HepG2 (cell line): ENCODE measurements at regions not wholly inside any gene's neighbourhood (a gene's known extent, or its start where the extent isn't known, plus 50 kb on each side); places are given as distances from the start of the nearest gene placed in this dataset.

ENCODE experiments used
- ATAC-seq: fragments of 200-7000 bp; cut with Tn5 transposase; 3 replicates; pipeline ENCODE4 v1.9.1; 2020; ENCODE audit warnings: mild to moderate bottlenecking, moderate library complexity
- BruUV-seq: library from RNA; stranded (reverse); fragments of 400-500 nt; replicated peaks from 2 replicates; lab custom pipeline; 2021; lab: Mats Ljungman, UMichigan
- CTCF ChIA-PET: fragments of 300-600 bp; formaldehyde crosslinking; extraction: SDS; loops from one replicate; lab custom pipeline; 2021; ENCODE audit warnings: low total read pairs, inconsistent platforms, low intra/inter-chr PET ratio; lab: Yijun Ruan, JAX
- POLR2A ChIA-PET: fragments of 350-600 bp; sonication (Branson Sonifier 250); formaldehyde crosslinking; loops from one replicate; lab custom pipeline; 2020; ENCODE audit warnings: antibody characterized with exemption, inconsistent platforms; lab: Yijun Ruan, JAX
- DNase-seq: peaks from one replicate; pipeline ENCODE4 v3.0.0-alpha.2; 2015; ENCODE audit warnings: low spot score
- FAIRE-seq: peaks from 3 replicates; lab custom pipeline; 2011; peaks lifted over from hg19 to GRCh38; lab: Jason Lieb, UNC
- H2AFZ ChIP-seq: one replicate; pipeline ENCODE4 v1.6.1; 2011; ENCODE audit warnings: low read length, inconsistent platforms
- H3K27ac ChIP-seq: fragments of 300-600 bp; 3 replicates; pipeline ENCODE4 v1.8.0; 2011; ENCODE audit warnings: mixed run types, mild to moderate bottlenecking, mixed read lengths, low read length, inconsistent platforms; ENCODE audit not compliant: insufficient read depth; ENCODE audit errors: extremely low read length
- H3K27me3 ChIP-seq, 2 experiments: fragments of 200-600 bp in 1 of 2; 2 replicates in 1 of 2; 3 replicates in 1 of 2; pipeline versions ENCODE4 v1.6.0 to v1.8.0; 2011; ENCODE audit warnings: low read length in 2 of 2, mild to moderate bottlenecking in 2 of 2, moderate library complexity in 2 of 2, inconsistent platforms in 1 of 2; ENCODE audit not compliant: insufficient read depth in 2 of 2, control insufficient read depth in 1 of 2
- H3K36me3 ChIP-seq, 2 experiments: fragments of 200-600 bp in 1 of 2; replicated peaks in 1 of 2; 2 replicates in 1 of 2; 3 replicates in 1 of 2; pipeline versions ENCODE4 v1.5.1 to v1.8.0; 2011; ENCODE audit warnings: low read length in 2 of 2, inconsistent platforms in 1 of 2; ENCODE audit not compliant: insufficient read depth in 2 of 2, control insufficient read depth in 1 of 2
- H3K4me1 ChIP-seq: 2 replicates; pipeline ENCODE4 v1.5.1; 2012; ENCODE audit warnings: low read length, inconsistent platforms; ENCODE audit not compliant: insufficient read depth
- H3K4me2 ChIP-seq: 2 replicates; pipeline ENCODE4 v1.6.0; 2011; ENCODE audit warnings: low read depth, low read length, inconsistent platforms
- H3K4me3 ChIP-seq, 3 experiments: fragments of 200-600 bp in 1 of 3; sonication (generic), shearing (Covaris generic) in 1 of 3; replicated peaks in 1 of 3; 2 replicates each; pipeline ENCODE4 v1.5.1; 2011 to 2016; ENCODE audit warnings: low read length in 3 of 3, inconsistent platforms in 2 of 3, low read depth in 2 of 3, mild to moderate bottlenecking in 2 of 3, control low read depth in 1 of 3, mixed read lengths in 1 of 3; ENCODE audit not compliant: insufficient read depth in 1 of 3
- H3K79me2 ChIP-seq: one replicate; pipeline ENCODE4 v1.6.1; 2011; ENCODE audit warnings: low read length, inconsistent platforms; ENCODE audit not compliant: insufficient read depth
- H3K9ac ChIP-seq: 2 replicates; pipeline ENCODE4 v1.6.0; 2011; ENCODE audit warnings: mild to moderate bottlenecking, low read depth, low read length, inconsistent platforms; ENCODE audit not compliant: insufficient read depth
- H3K9me3 ChIP-seq: 2 replicates; pipeline ENCODE4 v1.5.1; 2012; ENCODE audit warnings: mild to moderate bottlenecking, low read length
- H4K20me1 ChIP-seq: 2 replicates; pipeline ENCODE4 v1.6.0; 2011; ENCODE audit warnings: inconsistent platforms, mild to moderate bottlenecking, low read length, moderate library complexity; ENCODE audit not compliant: insufficient read depth
- CAMTA2 ChIP-seq: sonication (generic); formaldehyde crosslinking; IDR thresholded peaks from 2 replicates; pipeline ENCODE4 v1.4.0; 2020; ENCODE audit warnings: mild to moderate bottlenecking, missing genetic modification reagents, borderline replicate concordance
- HOXA7 ChIP-seq: sonication (generic); formaldehyde crosslinking; IDR thresholded peaks from 2 replicates; pipeline ENCODE4 v1.8.1; 2022; ENCODE audit warnings: mild to moderate bottlenecking, missing genetic modification reagents, moderate library complexity
- KIAA2018 ChIP-seq: sonication (generic); formaldehyde crosslinking; IDR thresholded peaks from 2 replicates; pipeline ENCODE4 v1.5.0; 2020; ENCODE audit warnings: mild to moderate bottlenecking, missing genetic modification reagents, borderline replicate concordance
- MTERF4 ChIP-seq: sonication (generic); formaldehyde crosslinking; IDR thresholded peaks from 2 replicates; pipeline ENCODE4 v1.8.0; 2023; ENCODE audit warnings: mild to moderate bottlenecking, missing genetic modification reagents
- SP2 ChIP-seq: sonication (generic); formaldehyde crosslinking; IDR thresholded peaks from 2 replicates; pipeline ENCODE4 v1.5.1; 2020; ENCODE audit warnings: mild to moderate bottlenecking, missing genetic modification reagents
- ZNF230 ChIP-seq: sonication (generic); formaldehyde crosslinking; IDR thresholded peaks from 2 replicates; pipeline ENCODE4 v1.4.0; 2020; ENCODE audit warnings: mild to moderate bottlenecking, missing genetic modification reagents
- ZNF275 ChIP-seq: sonication (generic); formaldehyde crosslinking; IDR thresholded peaks from 2 replicates; pipeline ENCODE4 v1.8.0; 2022; ENCODE audit warnings: missing genetic modification reagents, mild to moderate bottlenecking, inconsistent platforms, borderline replicate concordance
- ZNF607 ChIP-seq: sonication (generic); formaldehyde crosslinking; IDR thresholded peaks from 2 replicates; pipeline ENCODE4 v1.5.1; 2020; ENCODE audit warnings: missing genetic modification reagents, mild to moderate bottlenecking, borderline replicate concordance
- ZNF746 ChIP-seq: sonication (generic); formaldehyde crosslinking; IDR thresholded peaks from 2 replicates; pipeline ENCODE4 v1.8.0; 2022; ENCODE audit warnings: mild to moderate bottlenecking, missing genetic modification reagents
- ZNF747 ChIP-seq: sonication (generic); formaldehyde crosslinking; IDR thresholded peaks from 2 replicates; pipeline ENCODE4 v1.8.1; 2023; ENCODE audit warnings: missing genetic modification reagents, mild to moderate bottlenecking, borderline replicate concordance
- ZNF839 ChIP-seq: sonication (generic); formaldehyde crosslinking; IDR thresholded peaks from 2 replicates; pipeline ENCODE4 v1.4.0; 2020; ENCODE audit warnings: missing genetic modification reagents, mild to moderate bottlenecking, borderline replicate concordance
- ZSCAN22 ChIP-seq: sonication (generic); formaldehyde crosslinking; IDR thresholded peaks from 2 replicates; pipeline ENCODE4 v1.4.0; 2020; ENCODE audit warnings: mild to moderate bottlenecking, missing genetic modification reagents
- WGBS: methylation state at CpG from one replicate; pipeline ENCODE4 v1.1.6; 2017; ENCODE audit warnings: low lambda C conversion rate; 5-methylcytosine and 5-hydroxymethylcytosine counted together
- in situ Hi-C: cut with HindIII; loops from 2 replicates; pipeline ENCODE4 v1.10.0; 2017; ENCODE audit warnings: low pct_unique_long_range_greater_than_20kb; ENCODE audit not compliant: extremely low pct_ligation_motif_present
- intact Hi-C: fragments of 100-400 bp; cut with micrococcal nuclease; formaldehyde crosslinking; loops from one replicate; pipeline ENCODE4 v1.10.0; 2022; ENCODE audit not compliant: unreplicated experiment

GRCh38 chr3:148173851-148174250 is 523.9 kb upstream of the AGTR1 start:
- H3K79me2 ChIP-seq: no peaks in the 10 kb centered on the region
- CTCF ChIA-PET: no interaction called here
- no peak overlapping the region for H3K9ac ChIP-seq
- no peak overlapping the region for H2AFZ ChIP-seq
- intact Hi-C loops (no loop called here), in situ Hi-C loops (no loop called here)
- BruUV-seq: no TSS peak
- no peaks in the 10 kb centered on the region for H4K20me1 ChIP-seq
- POLR2A ChIA-PET: no interaction called here
- H3K4me2 ChIP-seq: no peak overlapping the region
- no peak for ATAC-seq
- WGBS: 0% methylated on average over 4 of the region's 4 CpGs
- no peak overlapping the region for H3K27ac ChIP-seq
- no peak overlapping the region for H3K4me3 ChIP-seq
- no peaks in the 10 kb centered on the region for H3K36me3 ChIP-seq
- TF ChIP-seq ZNF275 (CRISPR knock-in tag) (no peak), KIAA2018 (CRISPR knock-in tag) (no peak), ZNF230 (CRISPR knock-in tag) (no peak), CAMTA2 (no peak), SP2 (no peak), ZNF839 (no peak), ZSCAN22 (CRISPR knock-in tag) (no peak), HOXA7 (CRISPR knock-in tag) (no peak), ZNF747 (CRISPR knock-in tag) (no peak), ZNF607 (CRISPR knock-in tag) (no peak), ZNF746 (CRISPR knock-in tag) (no peak), MTERF4 (CRISPR knock-in tag) (no peak)
- DNase-seq: no peak
- no peak for FAIRE-seq
- no peaks in the 10 kb centered on the region for H3K27me3 ChIP-seq
- no peaks in the 10 kb centered on the region for H3K4me1 ChIP-seq
- H3K9me3 ChIP-seq: no peaks in the 10 kb centered on the region
